ENCODE measurements at regions not wholly inside any gene's neighbourhood (a gene's known extent, or its start where the extent isn't known, plus 50 kb on each side); places are given as distances from the start of the nearest gene placed in this dataset.

DNA sequence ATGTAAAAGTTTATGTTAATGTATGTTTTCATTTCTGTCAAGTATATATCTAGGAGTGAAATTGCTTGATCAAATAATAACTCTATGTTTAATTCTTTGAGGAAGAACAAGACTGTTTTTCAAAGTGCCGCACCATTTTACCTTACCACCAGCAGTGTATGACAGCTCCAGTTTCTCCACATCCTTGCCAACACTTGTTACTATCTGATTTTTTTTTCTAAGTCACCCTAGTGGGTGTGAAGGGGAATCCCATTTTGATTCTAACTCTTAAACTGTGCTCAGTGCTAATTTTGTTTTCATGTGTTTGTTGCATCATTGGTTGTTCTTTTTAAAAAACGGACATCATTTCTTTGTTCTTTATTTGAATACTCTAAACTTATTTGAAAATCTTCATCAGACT is 120.2 kb upstream of the CDK6 start:
- ATAC-seq (ENCODE audit: insufficient number of reproducible peaks, low FRiP score, low read depth) = no peak
- no peak overlapping the region for H3K4me3 ChIP-seq

DNA sequence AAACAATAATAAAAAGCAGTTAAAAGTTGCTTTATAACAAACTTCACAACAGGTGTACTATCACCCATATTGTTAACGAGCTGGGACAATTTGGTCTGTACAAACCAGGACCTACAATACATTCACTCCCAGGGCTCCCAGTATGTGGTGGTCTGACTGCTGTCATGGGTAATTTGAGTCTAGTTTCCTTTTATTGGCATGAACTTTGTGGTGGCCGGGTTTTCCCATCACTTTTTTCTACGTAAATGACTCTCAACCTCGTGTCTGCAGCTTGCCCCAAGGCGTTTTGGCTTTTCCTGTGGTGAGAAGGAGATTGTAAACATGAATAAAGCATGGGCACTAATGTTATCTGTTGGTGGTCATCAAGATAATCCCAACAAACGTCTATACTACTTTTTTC is 118.7 kb upstream of the CDK6 start:
- no peaks in the 10 kb centered on the region for H3K36me3 ChIP-seq
- TF ChIP-seq, protein P1, sequence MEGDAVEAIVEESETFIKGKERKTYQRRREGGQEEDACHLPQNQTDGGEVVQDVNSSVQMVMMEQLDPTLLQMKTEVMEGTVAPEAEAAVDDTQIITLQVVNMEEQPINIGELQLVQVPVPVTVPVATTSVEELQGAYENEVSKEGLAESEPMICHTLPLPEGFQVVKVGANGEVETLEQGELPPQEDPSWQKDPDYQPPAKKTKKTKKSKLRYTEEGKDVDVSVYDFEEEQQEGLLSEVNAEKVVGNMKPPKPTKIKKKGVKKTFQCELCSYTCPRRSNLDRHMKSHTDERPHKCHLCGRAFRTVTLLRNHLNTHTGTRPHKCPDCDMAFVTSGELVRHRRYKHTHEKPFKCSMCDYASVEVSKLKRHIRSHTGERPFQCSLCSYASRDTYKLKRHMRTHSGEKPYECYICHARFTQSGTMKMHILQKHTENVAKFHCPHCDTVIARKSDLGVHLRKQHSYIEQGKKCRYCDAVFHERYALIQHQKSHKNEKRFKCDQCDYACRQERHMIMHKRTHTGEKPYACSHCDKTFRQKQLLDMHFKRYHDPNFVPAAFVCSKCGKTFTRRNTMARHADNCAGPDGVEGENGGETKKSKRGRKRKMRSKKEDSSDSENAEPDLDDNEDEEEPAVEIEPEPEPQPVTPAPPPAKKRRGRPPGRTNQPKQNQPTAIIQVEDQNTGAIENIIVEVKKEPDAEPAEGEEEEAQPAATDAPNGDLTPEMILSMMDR (IDR thresholded peaks at IDR 0.05) = no peak
- ATAC-seq (ENCODE audit: insufficient number of reproducible peaks, low FRiP score, low read depth) = no peak
- no peaks in the 10 kb centered on the region for H3K4me1 ChIP-seq (ENCODE audit: control insufficient read depth in 1 of 2, low read depth in 2 of 2)
- DNase-seq (ENCODE audit: low spot score) = no peak
- H3K27me3 ChIP-seq (replicated peaks; ENCODE audit: insufficient read depth) = no peaks in the 10 kb centered on the region
- no peaks in the 10 kb centered on the region for H3K9me3 ChIP-seq
- no peak overlapping the region for H3K27ac ChIP-seq
- H3K4me3 ChIP-seq = no peak overlapping the region

More for the DNA sequence above, 120.2 kb upstream of the CDK6 start:
- TF ChIP-seq, protein P1 (IDR thresholded peaks at IDR 0.05) = no peak
- DNase-seq (ENCODE audit: low spot score) = no peak
- Histone ChIP-seq H3K27ac (no peak overlapping the region), H3K9me3 (no peaks in the 10 kb centered on the region), H3K4me1 (ENCODE audit: control insufficient read depth in 1 of 2, low read depth in 2 of 2) (no peaks in the 10 kb centered on the region), H3K27me3 (replicated peaks; ENCODE audit: insufficient read depth) (no peaks in the 10 kb centered on the region), H3K36me3 (no peaks in the 10 kb centered on the region)

DNA sequence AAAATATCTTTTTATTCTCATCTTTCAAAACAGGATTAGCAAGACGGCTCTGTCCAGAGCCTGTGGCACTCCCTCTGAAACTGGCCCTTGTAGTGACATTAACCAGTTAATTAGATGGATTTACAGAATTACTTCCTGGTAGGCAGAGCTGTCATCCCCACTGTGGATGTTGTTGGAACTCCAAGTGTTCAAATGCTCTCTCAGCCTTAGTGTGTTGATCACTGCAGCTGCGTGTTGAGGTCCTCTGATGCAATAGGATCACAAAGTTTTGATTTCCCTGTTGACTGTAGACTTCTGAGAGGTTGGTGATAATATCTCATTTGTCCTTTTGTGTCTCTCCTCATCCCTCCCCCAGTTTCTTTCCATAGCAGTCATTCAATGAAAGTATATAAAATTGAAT is 117.3 kb upstream of the CDK6 start:
- Histone ChIP-seq H3K27ac (no peak overlapping the region), H3K36me3 (no peaks in the 10 kb centered on the region), H3K9me3 (no peaks in the 10 kb centered on the region), H3K4me3 (no peak overlapping the region), H3K27me3 (replicated peaks; ENCODE audit: insufficient read depth) (no peaks in the 10 kb centered on the region), H3K4me1 (ENCODE audit: control insufficient read depth in 1 of 2, low read depth in 2 of 2) (no peaks in the 10 kb centered on the region)
- ATAC-seq (ENCODE audit: insufficient number of reproducible peaks, low FRiP score, low read depth) (no peak), DNase-seq (ENCODE audit: low spot score) (no peak)
- TF ChIP-seq, protein P1 (IDR thresholded peaks at IDR 0.05) = no peak

DNA sequence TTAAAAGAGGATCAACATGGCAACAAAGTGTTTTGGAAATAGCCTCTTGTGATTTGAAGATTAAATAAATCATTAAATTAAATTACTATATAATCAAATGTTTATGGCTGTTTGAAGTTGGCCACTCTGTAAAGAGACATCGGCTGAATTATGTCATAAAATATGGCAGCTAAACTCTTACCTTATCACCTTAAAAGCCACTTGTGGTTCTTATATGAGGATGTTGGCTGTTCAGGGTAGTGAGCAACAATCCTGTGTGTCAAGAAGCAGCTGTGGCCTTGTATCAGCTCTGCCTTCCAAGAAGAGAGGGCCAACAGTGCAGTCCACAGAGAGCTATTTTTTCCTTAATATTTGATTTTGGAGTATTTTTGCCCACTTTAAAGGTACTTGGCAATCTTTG is 113.4 kb upstream of the CDK6 start:
- no peaks in the 10 kb centered on the region for H3K36me3 ChIP-seq
- DNase-seq (ENCODE audit: low spot score) (no peak), ATAC-seq (ENCODE audit: insufficient number of reproducible peaks, low FRiP score, low read depth) (no peak)
- no peaks in the 10 kb centered on the region for H3K9me3 ChIP-seq
- TF ChIP-seq, protein P1 (IDR thresholded peaks at IDR 0.05) = no peak
- H3K27me3 ChIP-seq (replicated peaks; ENCODE audit: insufficient read depth) = no peaks in the 10 kb centered on the region
- no peaks in the 10 kb centered on the region for H3K4me1 ChIP-seq (ENCODE audit: control insufficient read depth in 1 of 2, low read depth in 2 of 2)
- no peak overlapping the region for H3K4me3 ChIP-seq
- no peak overlapping the region for H3K27ac ChIP-seq

DNA sequence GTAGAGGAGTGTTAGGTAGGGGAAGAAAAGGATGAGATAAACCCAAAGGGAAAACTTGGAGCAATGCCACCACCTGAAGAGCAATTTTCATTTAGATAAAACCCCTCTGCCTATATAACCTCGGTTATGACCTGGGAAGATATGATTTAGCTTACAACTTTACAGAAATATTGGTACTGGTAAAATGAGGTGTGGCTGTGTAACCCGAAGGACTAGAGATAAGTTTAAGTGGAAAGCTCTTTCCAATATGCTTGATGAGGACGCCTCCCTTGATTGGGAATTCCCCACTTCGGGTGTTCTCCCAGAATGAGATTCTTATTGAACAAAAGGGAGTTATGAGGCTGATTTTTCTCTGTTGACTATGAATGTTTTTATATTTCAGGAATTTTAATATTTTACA is 109.5 kb upstream of the CDK6 start:
- Histone ChIP-seq H3K9me3 (no peaks in the 10 kb centered on the region), H3K36me3 (no peaks in the 10 kb centered on the region), H3K4me1 (ENCODE audit: control insufficient read depth in 1 of 2, low read depth in 2 of 2) (no peaks in the 10 kb centered on the region), H3K27me3 (replicated peaks; ENCODE audit: insufficient read depth) (no peaks in the 10 kb centered on the region), H3K27ac (no peak overlapping the region), H3K4me3 (no peak overlapping the region)
- ATAC-seq (ENCODE audit: insufficient number of reproducible peaks, low FRiP score, low read depth) (no peak), DNase-seq (ENCODE audit: low spot score) (no peak)
- TF ChIP-seq, protein P1 (IDR thresholded peaks at IDR 0.05) = no peak

All from thoracic aorta (tissue), 2 donors.